ENCODE measurements at regions not wholly inside any gene's neighbourhood (a gene's known extent, or its start where the extent isn't known, plus 50 kb on each side); places are given as distances from the start of the nearest gene placed in this dataset.
"Not testable (repeated sequence)": the region's sequence is repeated elsewhere in the genome, so short reads cannot be mapped to it uniquely, and the experiment has no call there.

DNA sequence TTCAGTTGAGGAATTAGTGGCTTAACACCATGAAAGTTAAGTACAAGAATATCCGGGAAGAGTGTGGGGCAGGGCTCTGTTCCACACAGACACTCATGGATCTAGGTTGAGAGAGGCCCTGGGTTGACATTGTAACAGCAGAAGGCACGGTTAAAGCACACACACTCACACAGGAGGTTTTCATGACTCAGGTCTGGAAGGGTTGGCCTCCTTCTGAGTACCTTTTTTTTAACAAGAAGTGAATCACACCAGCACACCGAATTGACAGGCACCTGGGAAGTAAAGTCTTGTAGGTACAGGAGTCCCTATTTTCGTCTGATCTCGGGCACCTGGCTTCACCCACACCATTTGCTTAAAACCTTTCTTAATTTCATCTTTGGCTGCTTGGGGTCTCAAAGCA lies 509.4 kb upstream of the ADARB2 start:
- no peak for DNase-seq (ENCODE audit: low spot score)

DNA sequence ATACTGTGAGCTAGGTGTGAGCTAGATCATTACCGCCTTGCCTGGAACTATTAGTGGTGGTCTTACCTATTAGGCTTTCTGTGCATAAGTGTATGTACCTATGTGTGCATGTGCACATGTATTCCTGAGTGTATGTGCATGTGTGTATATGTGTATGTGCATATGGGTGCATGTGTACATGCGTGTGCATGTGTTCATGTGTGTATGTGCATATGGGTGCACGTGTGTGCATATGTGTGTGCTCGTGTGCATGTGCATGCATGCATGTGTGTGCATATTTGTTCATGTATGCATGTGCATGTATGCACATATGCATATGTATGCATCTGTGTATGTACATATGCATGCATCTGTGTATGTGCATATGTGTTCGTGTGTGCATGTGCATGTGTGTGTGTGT lies 508.3 kb upstream of the ADARB2 start:
- DNase-seq (ENCODE audit: low spot score), result no peak

DNA sequence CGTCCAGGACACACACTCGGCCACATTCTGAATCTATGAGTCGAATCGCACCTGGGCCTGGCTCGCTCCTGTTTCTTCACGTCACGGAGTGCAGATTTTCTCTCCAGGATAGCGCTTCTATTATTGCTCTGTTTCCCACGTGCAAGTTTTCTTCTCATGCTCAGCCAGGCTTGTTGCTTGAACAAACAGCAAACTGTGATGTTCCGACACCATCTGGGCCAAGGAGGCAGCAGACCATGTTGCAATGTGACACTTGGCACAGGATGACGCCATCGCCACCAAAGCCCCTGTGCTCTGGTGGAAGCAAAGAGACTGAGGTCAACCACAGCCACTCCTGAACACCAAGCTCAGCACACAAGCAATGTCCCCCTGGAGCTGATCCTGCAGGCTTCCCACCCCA lies 507.1 kb upstream of the ADARB2 start:
- no peak for DNase-seq (ENCODE audit: low spot score)

DNA sequence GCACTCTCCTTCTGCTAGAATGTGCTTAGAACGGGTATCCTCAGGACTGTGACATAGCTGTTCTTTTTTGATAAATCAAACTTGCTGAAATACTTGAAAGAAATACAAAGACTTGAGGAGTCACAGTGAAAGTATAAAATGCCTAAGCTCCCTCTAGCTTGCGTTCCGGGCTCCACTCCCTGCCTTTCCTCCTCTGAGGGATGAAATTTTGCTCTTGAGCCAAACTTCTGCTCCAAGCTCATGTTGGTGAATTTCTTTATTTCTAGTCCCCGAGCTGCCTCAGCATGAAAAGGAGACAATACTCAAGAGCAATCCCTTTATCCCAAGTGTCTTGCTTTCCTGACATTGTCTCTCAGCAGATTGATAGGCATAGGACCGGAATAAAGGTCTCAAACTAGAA lies 499.6 kb upstream of the ADARB2 start:
- no peak for DNase-seq (ENCODE audit: low spot score)

DNA sequence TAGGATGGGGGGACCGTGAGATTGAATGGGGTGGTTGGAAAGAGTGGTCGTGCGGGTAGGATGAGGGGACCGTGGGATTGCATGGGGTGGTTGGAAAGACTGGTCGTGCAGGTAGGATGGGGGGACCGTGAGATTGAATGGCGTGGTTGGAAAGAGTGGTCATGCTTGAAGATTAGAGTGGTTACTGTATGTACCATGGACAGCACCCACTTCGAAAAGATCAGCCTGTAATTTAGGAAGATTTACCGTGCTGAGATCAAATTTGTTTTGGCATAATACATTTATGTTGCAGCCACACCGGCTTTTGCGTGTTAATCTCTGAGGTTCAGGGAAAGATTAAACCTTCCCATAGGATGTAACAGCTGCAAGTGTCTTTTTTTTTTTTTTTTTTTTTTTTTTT lies 495.2 kb upstream of the ADARB2 start:
- no peak for DNase-seq (ENCODE audit: low spot score)

DNA sequence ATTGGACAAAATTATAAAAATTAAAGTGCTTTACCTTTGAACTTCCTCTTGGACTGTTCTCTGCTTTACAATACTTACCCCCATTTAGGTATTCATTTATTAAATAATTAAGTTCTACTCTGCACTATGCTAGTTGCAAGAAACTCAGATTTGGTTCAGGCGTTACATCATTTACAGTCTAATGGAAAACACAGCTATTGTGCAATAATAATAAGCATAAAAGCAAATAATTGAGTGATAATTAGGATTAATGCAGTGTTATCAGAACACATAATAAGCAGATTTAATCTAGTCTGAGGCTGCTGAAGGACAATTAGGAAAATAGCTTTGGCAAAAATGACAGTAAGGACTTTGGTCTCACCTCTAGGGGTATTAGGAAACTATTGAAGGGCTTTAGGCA lies 493.2 kb upstream of the ADARB2 start:
- DNase-seq (ENCODE audit: low spot score), result no peak

DNA sequence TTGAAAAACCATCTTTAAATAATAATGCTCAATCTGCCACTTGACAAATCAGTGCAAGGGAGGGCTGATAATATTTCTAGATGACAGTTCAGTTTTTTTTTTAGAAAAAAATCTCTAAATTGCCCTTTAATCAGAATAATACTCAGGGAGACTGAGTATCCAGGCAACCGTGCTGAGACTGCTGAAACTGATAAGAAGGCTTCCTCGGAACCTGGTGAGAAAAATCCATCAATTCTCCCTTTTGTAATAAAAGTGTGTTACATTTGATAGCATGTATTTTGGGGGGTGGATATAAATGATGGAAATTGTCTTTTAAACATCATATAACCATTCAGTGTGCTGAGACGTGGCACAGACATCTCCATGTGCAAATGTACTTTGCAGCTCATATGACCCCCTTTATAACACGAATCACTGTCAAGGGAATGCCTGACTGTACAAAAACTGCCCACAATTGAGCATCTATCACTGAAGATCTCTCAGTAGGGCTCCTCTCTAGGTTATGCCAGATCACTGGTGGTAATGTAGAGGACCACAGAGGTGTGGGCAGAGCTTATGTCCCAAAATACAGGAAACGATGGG lies 491.1 kb upstream of the ADARB2 start:
- DNase-seq (ENCODE audit: low spot score), result no peak

DNA sequence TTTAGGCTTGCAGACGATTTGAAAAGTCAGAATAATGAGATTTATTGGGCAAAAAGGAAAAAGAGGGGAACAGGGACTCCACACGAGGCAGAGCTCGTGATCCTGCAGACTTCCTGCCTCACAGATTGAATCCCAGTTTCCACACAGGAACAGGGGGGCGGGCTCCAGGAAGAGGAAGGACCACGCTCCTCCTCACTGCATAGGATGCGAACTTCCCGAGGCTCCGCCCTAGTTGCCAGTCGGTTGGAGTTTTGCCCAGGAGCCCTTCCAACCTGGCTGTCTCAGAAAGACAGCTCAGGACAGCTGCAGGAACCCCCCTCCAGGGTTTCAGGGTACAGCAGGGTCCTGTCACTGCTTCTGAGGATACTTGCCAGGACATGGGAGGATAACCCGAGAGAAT lies 488.3 kb upstream of the ADARB2 start:
- no peak for DNase-seq (ENCODE audit: low spot score)

DNA sequence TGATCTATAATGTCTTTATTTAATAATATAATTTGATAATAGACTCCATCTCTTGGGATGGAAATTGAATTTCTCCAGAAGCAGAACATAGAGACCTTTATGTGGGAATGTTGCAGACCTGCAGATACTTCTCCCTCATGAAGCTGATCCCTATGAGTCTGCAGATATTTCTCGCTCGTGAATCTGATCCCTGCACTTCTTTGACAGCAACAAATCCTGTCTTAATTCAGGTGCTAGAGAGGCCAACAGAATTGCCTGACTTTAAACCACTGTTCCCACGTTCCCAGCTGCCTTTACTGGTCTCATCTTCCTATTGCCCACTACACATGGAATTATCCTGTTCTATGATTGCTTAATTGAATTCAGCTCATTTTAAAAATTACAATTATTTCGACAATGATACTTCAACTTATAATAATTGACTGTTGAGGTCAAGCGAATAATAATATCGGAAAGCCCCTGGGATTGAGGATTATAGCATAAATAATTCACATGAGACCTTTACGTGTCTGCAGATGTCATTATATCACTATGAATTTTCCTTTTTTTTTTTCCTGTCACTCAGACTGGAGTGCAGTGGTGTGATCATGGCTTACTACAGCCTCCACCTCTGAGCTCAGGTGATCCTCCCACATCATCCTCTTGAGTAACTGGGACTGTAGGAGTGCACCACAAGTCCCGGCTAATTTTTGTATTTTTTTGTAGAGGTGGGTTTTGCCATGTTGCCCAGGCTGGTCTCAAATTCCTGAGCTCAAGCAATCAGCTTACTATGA lies 486.4 kb upstream of the ADARB2 start:
- DNase-seq (ENCODE audit: low spot score), result no peak

DNA sequence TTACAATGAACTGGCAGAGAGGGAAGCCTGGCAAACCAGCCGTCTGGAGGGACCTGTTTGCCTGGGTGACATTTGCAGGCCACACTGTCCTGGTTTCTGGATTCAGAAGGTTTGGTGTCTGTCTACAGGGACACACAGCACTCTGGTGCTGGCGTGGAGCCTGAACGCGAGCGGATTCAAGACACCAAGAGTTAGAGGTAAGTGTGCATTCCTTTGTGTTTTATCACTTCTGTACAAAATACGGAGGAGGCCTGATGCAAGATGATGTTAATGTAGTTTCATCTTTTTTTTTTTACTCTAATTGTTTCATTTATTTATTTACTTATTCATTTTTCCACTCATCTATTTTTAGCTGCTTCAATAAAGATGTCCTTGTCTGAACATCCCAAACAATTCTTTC lies 485.3 kb upstream of the ADARB2 start:
- no peak for DNase-seq (ENCODE audit: low spot score)

DNA sequence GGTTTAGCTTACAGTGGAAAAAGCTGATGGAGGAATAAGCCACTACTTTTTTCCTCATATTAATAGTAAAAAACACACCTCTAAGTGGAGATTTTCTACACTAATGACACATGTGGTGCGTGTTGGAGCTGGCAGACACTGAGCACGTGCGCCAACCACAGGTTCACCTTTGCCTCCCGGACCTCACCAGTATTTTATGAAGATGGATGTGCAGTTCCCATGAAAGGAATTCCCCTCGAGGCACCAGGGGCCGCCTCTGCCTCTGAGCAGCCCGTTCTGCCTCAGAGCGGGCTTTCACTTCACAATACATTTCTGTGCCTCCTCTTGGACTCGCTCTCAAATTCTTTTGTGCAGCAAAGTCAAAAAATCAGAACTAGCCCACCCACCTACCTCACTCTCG lies 477.5 kb upstream of the ADARB2 start:
- DNase-seq (ENCODE audit: low spot score), result no peak

DNA sequence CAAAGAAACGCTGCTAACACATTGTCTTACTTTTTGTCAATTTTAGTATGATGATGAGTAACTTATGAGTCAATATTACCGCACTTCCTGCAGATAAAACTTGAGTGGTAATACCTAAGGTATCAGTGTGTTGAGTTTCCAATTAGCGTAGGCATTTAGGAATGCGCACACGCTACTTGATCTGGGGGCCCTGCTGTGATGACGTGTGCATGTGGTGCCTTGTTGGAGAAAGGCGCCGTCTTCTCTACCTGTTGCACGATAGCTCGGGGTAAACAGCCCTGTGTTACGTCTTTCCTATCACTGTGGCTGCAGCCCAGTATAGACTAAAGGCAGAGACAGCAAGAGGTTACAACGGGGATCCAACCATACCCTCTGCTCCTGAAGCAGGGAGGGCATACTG lies 476.8 kb upstream of the ADARB2 start:
- DNase-seq (ENCODE audit: low spot score), result no peak

DNA sequence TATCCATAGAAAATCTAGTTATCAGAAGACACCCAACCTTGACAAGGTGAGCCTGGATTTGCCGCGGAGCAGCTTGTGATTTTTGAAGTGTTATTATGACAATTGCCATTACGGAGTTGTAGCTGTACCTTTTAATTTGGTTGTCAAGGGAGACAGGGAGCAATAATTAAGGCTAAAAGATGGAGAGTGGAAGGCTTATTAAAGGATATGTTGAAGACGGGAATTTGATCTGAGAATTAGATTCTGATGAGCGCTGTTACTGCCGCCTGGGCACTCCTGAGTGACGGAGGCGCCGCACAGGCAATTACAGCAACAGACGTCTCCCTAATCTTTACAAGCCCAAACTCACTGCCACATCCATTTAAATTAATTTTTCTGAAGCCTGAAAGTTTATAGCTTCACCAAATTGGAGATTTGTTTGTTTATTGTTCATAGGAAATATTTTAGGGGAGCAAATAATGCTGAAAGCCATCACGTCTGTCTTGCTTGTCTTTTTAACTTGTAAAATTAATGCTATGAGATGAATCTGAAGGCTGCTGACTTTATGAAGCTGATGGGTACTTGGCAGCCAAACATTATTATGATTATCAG lies 475.0 kb upstream of the ADARB2 start:
- no peak for DNase-seq (ENCODE audit: low spot score)

DNA sequence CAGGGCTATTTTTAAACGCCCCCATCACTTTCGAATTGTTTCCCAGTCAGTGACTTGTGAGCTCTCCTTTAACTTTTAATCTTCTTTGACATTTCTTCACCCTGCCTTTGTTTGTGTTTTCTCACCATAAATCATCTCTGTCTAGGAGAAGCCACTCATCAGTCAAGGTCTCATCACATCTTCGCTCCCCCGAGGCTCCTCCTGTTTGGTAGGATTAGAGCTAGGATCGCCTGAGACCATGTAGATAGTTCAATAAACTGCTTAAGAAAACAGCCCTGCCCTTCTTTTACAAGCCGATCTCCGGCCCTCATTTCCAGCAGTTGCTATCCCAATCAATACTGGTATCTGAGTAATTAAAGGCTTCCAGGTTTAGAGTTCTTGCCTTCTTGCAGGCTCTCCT lies 472.8 kb upstream of the ADARB2 start:
- no peak for DNase-seq (ENCODE audit: low spot score)

DNA sequence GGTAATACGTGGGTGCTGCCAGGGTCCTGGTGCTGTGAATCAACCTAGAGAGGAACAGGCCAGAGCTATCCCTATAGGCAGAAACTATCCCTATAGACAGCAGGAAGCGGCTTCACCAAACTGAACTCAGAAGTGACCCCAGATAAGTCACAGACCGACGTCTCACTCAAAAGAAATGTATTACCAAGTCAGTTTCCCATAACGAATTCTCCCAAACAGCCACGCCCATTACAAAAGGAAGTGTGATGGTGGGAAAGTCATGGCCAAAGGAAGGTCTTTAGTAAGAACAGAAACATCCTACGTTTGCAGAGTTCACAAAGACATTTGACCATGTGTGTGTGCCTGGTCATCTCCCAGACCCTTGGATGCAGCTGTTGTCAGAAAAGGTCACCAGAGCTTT lies 470.8 kb upstream of the ADARB2 start:
- DNase-seq (ENCODE audit: low spot score), result no peak

DNA sequence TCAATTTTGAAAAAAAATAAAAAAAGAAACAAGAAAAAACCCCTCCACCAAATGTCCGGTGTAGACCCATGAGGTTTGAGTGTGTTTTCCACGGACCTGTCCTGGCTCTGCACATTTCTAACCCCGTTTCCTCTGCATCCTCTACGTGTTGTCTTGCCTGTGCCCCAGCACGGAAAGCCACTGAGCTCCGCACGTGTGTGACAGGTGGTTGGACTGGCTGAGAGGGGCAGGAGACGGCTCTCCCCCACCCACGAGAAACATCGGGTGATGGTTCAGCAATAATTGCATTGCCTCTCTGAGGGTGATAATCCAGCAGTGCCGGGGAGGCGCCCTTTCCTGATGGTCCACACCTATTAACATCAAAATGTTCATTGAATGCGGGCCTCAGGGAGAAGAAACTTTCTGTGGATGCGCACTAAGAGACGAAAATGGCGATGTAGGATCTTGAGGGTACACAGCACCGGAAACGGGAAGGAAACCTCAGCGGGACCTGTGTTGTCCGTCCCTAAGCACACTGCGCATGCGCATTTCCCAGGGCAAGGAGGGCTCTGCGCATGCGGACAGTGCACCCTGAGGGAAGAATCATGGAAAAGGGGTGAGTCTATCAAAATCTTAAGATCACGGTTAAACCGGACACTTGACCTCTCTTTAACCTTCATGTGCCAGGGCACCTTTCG lies 470.1 kb upstream of the ADARB2 start:
- no peak for DNase-seq (ENCODE audit: low spot score)

DNA sequence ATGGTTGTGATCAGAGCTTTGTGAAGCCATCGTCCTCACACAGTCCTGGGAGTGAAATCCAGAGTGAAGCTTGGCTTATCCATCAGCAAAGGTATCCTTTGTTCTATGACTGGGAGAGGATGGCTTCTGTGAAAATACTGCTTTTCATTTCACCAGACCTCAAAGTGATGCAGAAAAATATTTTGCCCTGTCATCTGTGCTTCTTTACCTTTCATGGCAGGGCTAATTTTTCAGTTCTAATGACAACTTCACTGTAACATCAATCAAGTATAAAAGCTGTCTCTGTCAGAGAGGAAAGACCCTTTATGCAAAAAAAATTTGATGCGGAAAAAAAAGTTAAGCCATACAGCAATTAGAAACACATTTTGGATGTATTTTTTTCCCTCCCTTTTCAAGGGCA lies 468.1 kb upstream of the ADARB2 start:
- no peak for DNase-seq (ENCODE audit: low spot score)

DNA sequence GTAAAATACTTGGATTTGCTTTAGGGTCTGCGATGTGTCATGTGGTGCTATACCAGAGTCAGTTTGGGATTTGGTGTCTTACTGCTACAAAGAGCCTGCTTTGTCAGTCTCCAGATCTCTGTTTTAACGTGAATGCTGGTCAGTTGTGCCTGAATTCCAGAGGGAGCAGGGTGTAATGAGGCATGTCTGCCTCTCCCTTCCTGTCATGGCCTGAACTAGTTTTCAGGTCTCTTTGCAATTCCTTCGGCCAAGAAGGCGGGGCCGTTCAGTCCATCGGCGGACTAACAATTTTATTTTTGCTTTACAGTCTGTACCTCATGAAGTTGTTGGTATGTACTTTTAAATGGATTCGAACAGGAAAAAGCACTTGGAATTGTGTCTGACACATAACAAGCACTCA lies 465.1 kb upstream of the ADARB2 start:
- no peak for DNase-seq (ENCODE audit: low spot score)

DNA sequence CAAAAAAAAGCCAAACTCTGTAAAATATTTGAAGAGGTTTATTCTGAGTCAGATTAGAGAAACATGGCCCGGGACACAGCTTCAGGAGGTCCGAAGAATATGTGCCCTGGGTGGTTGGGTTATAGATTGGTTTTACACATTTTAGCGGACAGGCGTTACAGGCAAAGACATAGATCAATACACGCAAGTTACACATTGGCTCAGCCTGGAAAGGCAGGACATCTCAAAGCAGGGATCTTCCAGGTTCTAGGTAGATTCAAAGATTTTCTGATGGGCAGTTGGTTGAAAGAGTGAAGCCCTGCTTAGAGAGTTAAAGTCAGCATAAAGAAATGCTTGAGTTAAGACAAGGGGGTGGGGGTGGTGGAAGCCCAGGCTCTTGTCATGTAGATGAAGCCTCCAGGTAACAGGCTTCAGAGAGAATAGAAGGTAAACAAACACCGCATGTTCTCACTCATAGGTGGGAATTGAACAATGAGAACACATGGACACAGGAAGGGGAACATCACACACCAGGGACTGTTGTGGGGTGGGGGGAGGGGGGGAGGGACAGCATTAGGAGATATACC lies 464.3 kb upstream of the ADARB2 start:
- no peak for DNase-seq (ENCODE audit: low spot score)

DNA sequence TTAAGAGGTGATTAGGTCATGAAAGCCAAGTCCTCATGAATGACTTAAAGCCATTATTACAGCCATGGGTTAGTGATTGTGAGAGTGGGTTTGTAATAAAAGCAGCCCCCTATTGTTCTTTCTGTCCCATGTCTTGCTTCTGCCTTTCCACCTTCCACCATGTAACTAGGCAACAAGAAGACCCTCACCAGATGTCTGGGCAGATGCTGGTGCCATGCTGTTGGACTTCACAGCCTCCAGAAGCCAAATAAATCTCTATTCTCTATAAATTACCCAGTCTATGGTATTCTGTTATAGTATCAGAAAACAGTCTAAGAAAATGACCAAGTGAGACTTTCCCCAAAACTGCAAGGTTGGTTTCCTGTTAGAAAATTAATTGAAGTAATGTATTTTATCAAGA lies 460.3 kb upstream of the ADARB2 start:
- no peak for DNase-seq (ENCODE audit: low spot score)

DNA sequence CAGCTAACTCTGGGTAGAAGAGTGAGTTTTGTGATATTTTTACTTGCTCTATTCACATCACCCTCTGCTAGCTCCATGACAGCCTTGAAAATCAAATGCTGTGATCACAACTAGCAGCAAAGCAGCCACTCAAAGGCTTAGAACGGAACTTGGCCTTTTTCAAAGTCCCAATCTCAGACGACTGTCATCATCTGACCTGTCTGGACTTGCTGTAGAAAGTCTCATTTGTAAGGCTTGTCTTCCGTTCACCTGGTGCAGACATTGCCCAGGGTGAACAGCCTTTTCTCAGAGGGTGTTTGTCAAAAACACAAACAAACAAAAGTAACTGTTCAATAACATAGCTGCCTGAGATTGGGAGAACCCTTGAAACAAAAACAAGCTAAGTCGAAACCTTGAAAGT lies 458.9 kb upstream of the ADARB2 start:
- DNase-seq (ENCODE audit: low spot score), result no peak

DNA sequence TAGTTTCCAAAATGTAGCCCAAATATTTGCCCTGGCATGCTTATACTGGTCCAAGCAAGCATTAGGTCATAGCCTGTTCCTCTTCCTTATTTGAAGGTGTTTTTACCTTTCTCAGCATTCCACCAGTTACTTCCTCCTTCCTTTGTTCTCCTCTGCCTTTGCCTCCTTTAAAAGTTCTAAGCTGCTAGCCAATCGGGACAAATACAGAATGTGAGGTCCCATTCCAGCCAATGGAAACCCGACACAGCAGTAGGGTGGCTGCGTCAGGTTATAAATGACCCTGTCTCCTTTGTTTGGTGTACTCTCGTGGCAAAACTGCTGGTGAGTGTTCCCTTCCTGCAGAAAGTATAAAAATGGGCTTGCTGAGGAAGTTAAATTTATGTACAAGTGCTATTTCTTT lies 452.0 kb upstream of the ADARB2 start:
- DNase-seq (ENCODE audit: low spot score), result not testable (repeated sequence)

DNA sequence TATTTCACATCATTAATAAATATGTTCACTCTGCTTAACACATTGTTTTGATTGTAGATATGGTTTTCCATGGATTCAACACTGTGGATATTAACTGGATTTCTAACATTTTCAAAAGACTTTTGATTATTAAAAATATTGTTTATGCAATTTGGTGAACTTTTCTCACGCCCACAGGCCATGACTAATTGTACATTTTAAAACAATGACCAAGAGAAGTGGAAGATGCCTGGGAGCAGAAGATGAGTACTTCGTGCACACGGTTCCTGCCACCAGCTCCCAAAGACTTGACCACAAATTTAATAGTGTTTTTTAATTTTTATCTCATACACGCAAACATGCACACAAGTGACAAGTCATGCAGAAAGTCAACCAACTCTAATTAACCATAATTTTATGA lies 451.0 kb upstream of the ADARB2 start:
- no peak for DNase-seq (ENCODE audit: low spot score)

Data from hematopoietic multipotent progenitor cell treated with erythropoietin and hydrocortisone succinate and interleukin-3 and kit ligand, for 17 days (in vitro differentiated cells).